Left renal pelvis (tissue), 4 donors: ENCODE measurements at regions not wholly inside any gene's neighbourhood (a gene's known extent, or its start where the extent isn't known, plus 50 kb on each side); places are given as distances from the start of the nearest gene placed in this dataset.
"Not testable (repeated sequence)": the region's sequence is repeated elsewhere in the genome, so short reads cannot be mapped to it uniquely, and the experiment has no call there.

Experiments used
- DNase-seq, 4 donors: peaks; one replicate each; pipeline ENCODE4 v3.0.0-alpha.2; 2013; ENCODE audit warnings: low read depth in 4 of 4, low spot score in 3 of 4

- peak in 2 of 4 donors; percentile 27 to 33 for DNase-seq
Measured at GRCh38 chr5:27241564-27242257, 203.3 kb upstream of the CDH9 start.

GRCh38 chr5:27240791-27241190, 202.4 kb upstream of the CDH9 start:
- no peak for DNase-seq

- no peak for DNase-seq
Measured at GRCh38 chr5:27234916-27235315, 196.5 kb upstream of the CDH9 start.

DNA sequence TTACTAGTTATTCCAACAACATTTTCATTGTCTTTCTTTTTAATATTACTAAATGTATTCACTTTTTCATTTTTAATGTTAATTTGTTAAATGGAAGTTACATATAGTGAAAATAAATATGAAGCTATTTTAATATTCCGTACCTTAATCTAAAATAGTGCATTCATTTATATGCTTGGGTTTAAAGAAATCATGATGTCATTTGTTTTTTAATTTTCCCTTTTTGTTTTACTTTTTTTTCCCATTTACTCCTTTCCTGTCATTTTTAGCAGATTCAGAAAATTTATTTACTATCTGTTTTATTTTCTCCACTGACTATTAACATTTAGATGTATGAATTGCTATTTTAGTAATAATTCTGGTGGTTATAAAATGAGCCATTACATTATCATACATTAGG, 183.0 kb upstream of the CDH9 start:
- DNase-seq: no peak

DNA sequence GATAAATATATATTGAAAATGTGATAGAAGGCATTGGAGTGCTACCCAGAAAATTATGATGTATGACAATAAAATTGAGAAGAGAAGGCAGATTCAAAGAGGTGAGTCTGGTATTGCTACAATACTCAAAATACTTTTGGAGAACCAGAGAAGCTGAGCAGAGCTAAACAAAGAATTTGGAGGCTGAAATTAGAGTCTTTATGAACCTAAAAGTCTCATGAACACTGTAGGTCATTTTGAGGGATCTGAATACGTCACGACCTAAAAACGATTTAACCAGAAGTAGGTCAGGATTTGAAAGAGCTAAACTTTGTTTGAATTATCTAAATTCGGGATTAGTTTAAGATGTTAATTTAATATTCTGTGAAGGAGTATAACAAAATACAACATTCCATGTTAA, 182.4 kb upstream of the CDH9 start:
- no peak for DNase-seq

DNA sequence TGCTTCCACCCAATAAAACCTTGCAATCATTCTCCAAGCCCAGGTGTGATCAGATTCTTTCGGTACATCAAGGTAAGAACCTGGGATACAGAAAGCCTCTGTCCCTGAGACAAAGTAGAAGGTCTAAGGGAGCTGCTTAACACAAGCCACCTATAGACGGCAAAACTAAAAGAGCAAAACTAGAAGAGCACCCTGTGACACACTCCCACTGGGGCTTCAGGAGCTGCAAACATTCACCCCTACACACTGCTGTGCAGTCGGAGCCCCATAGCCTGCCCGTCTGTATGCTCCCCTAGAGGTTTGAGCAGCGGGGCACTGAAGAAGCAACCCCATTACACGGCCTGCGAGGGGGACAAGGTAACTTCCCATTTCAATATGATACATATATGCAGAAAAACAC, 179.6 kb upstream of the CDH9 start:
- DNase-seq: no peak

DNA sequence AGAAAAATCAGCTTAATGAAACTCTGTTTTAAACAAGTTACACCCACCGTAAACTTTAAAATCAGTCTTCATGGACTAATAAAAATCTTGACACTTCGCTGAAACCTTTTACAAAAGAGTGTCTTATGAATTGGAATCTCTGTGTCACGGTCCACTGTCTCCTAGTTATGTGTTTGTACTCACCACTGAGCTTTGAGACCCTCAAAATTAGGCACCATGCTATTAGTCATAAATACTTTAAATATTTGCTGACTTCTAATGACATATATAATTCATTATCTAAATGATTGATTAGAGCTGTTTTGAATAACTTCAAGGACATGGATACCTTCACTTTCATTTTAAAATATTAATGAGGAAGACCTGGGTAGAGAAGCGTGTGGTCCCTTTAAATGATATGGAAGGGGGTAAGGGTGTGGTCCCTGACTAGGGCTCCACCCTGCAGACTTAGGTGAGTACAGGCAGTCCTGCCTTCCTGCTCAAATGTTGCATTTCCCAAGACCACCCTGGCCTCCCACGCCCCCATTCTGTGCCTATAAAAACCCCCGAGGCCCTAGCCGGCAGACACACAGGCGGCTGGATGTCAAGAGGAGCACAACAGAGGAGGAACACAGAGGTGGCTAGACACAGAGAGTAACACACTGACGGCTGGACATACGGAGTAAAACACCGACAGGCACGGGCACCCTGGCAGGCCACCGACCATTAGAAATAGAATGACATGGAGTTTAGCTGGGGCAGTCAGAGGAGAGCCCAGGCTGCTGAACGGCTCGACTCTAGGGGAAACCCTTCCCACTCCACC, 179.0 kb upstream of the CDH9 start:
- no peak for DNase-seq

GRCh38 chr5:27216367-27216950, 178.1 kb upstream of the CDH9 start:
- DNase-seq: no peak

DNA sequence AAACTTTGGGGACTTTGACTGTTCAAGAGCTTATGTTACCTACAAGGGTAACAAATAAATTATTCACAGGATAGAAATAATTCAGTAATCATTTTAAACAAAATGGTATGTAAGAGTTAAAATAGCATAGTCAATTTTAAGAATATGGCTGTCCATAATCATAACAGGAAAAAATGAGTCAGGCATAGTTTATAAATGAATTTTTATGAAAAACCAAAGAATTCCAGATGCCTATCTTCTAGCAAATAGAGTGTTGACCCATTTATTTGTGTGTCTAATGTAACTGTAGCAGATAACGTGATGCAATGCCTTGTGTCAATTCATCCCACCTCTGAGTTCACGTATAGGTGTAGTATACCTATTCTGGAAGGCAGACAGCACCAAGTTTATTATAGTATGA, 169.7 kb upstream of the CDH9 start:
- no peak for DNase-seq

GRCh38 chr5:27191786-27192510, 153.6 kb upstream of the CDH9 start:
- DNase-seq: no peak

- no peak for DNase-seq
Measured at GRCh38 chr5:27172693-27173092, 134.3 kb upstream of the CDH9 start.

DNA sequence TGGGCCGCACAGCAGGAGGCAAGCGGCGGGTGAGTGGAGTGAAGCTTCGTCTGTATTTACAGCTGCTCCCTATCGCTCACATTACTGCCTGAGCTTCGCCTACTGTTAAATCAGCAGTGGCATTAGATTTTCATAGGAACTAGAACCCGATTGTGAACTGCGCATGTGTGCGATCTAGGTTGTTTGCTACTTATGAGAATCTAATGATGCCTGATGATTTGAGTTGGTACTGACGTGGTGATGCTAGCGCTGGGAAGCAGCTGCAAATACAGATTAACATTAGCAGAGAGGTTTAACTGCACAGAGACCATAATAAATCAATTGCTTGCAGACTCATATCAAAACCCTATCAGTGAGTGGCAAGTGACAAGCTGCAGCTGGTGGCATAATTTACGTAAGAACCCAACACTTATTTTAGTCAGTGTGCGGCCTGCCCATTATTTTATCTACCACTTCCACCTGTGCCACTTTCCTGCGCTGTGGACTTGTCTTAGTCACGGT, 133.4 kb upstream of the CDH9 start:
- no peak for DNase-seq

GRCh38 chr5:27158775-27159174, 120.4 kb upstream of the CDH9 start:
- DNase-seq: no peak

- no peak for DNase-seq
Measured at GRCh38 chr5:27158171-27158570, 119.8 kb upstream of the CDH9 start.

DNA sequence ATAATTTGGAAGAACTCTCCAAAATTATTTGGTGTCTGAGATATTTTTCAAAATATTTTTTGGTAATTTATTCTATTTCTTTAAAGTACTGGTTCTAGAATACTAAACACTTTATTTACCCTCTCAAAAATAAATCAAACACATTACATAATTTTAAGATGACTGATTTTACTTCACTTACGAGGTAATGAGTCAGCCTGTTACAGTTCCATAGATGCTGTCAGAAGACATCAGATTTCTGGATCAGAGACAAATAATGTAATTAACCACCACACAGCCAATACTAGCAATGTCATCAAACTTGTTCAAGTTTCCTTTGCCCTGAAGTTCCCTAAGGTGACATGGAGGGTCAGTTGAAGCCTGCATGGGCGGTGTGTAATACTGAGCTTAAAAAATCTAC, 106.1 kb upstream of the CDH9 start:
- DNase-seq: no peak

DNA sequence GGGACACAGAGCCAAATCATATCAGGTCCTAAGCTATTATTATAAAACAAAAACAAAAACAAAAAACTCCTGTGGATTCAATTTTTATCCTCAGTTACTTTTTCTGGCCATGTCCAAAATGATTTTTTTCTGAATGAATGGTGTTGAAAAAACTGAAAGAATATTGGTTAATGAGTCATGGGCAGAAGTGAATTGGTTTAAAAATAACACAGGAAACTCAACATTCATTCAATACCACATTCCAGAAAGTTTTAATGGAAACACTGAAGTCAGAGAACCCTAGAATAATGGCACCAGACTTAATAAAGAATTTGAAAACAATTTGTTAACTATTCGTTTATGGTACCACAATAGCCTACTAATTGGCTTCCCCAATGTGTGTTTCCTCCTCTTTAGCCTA, 102.4 kb upstream of the CDH9 start:
- no peak for DNase-seq

- no peak for DNase-seq
Measured at GRCh38 chr5:27130587-27130986, 92.2 kb upstream of the CDH9 start.

DNA sequence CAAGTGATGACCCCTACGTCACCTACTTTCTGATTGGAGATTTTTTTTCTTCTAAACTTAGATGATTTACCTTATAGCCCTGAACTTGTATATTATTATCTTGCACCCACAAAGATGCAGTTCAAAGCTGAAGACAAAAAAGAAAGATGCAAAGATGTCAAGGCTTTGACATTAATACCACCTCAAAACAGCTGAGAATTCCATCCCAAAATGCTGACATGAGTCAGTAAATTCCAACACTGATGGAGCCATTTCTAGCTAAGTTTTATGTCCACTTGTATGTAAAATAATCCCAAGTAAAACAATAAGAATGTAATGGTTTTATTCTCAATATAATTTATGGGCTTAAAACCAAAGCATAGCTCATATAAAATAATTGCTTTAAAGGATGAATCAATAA, 91.5 kb upstream of the CDH9 start:
- DNase-seq: no peak

GRCh38 chr5:27125856-27126255, 87.5 kb upstream of the CDH9 start:
- no peak for DNase-seq

DNA sequence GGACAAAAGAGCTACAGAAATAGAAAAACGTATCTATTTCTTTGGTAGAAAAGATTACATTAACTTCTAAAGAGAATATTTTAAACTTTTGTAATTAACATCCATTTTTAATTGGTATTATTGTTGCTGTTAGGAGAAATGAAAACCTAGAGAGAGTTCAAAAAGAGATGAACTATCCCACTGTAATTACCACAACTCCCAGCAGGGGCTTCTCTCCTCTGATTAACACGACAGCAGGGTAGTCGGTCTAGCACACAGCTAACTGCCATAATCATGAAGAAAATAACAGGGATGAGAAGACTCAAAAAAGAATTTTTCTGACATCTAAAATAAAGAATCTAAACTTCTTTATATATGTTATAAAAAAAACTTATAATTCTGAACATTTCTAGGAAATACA, 86.2 kb upstream of the CDH9 start:
- DNase-seq: no peak

DNA sequence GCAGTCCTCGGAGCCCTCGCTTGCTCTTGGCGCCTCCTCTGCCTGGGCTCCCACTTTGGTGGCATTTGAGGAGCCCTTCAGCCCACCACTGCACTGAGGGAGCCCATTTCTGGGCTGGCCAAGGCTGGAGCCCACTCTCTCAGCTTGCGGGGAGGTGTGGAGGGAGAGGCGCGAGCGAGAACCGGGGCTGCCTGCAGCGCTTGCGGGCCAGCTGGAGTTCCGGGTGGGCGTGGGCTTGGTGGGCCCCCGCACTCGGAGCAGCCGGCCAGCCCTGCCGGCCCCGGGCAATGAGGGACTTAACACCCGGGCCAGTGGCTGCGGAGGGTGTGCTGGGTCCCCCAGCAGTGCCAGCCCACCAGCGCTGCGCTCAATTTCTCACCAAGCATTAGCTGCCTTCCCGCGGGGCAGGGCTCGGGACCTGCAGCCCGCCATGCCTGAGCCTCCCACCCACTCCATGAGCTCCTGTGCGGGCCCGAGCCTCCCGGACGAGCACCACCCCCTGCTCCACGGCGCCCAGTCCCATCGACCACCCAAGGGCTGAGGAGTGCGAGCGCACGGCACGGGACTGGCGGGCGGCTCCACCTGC, 81.4 kb upstream of the CDH9 start:
- DNase-seq: not testable (repeated sequence)
